GM10266 (cell line): ENCODE measurements at regions not wholly inside any gene's neighbourhood (a gene's known extent, or its start where the extent isn't known, plus 50 kb on each side); places are given as distances from the start of the nearest gene placed in this dataset.
"Not testable (repeated sequence)": the region's sequence is repeated elsewhere in the genome, so short reads cannot be mapped to it uniquely, and the experiment has no call there.

Experiments used
- DNase-seq: peaks from one replicate; pipeline ENCODE4 v3.0.0; 2012; ENCODE audit errors: extremely low spot score
- TF ChIP-seq, protein P1 (sequence below): IDR thresholded peaks from 2 replicates; pipeline ENCODE4 v1.5.1; 2012; ENCODE audit warnings: mild to moderate bottlenecking, low read depth; ENCODE audit not compliant: control insufficient read depth, insufficient read depth; ENCODE audit errors: missing control alignments

DNA sequence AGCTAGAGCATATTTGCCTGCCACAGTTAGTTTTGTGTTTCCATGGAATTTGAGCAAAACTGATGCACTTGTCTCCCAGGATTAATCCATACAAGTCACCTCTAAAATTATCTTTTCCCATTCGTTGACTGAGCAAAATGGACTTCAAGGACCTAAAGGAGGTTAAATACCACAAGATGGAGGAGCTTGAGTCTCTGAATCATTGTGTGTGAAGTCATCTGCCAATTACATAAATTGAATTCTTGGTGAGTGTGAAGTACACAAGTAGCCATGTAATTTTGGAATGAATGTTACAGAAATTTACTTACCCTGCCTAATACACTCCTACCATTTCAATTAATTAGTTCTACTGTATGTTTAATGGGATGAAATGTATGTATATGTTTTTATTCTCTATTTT is 501.7 kb upstream of the POT1 start:
- DNase-seq = no peak

DNA sequence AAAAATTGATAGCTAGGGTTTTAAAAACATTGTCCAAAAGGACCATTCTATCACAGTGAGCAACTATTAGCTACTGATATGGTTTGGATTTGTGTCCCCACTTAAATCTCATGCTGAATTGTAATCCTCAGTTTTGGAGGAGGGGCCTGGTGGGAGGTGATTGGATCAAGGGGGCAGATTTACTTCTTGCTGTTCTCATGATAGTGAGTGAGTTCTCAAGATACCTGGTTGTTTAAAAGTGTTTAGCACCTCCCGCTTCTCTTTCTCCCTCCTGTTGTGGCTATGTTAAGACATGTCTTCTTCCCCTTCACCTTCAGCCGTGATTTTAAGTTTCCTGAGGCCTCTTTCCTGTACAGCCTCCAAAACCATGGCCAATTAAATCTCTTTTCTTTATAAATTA is 500.4 kb upstream of the POT1 start:
- DNase-seq = no peak

More for the DNA sequence above, 501.7 kb upstream of the POT1 start:
- TF ChIP-seq, protein P1, sequence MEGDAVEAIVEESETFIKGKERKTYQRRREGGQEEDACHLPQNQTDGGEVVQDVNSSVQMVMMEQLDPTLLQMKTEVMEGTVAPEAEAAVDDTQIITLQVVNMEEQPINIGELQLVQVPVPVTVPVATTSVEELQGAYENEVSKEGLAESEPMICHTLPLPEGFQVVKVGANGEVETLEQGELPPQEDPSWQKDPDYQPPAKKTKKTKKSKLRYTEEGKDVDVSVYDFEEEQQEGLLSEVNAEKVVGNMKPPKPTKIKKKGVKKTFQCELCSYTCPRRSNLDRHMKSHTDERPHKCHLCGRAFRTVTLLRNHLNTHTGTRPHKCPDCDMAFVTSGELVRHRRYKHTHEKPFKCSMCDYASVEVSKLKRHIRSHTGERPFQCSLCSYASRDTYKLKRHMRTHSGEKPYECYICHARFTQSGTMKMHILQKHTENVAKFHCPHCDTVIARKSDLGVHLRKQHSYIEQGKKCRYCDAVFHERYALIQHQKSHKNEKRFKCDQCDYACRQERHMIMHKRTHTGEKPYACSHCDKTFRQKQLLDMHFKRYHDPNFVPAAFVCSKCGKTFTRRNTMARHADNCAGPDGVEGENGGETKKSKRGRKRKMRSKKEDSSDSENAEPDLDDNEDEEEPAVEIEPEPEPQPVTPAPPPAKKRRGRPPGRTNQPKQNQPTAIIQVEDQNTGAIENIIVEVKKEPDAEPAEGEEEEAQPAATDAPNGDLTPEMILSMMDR = no peak

DNA sequence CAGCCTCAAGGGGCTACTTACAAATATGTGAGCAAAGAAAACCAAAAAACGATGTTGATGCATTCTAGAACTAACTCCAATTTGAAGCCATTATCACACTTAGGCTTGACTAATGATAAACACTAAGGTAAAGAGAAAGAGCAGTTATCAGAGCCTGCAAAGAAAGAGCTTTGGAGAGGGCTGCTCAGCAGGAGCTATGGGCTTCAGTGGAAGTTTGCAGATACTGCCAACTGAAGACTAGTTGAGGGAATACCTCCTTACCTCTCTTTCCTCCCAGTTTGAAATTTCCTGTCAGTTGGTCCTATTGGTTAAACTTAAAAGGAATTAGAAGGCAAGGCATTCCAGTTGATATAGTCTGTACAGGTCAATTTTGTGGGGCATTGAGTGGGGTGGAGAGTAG is 498.1 kb upstream of the POT1 start:
- TF ChIP-seq, protein P1 = no peak
- no peak for DNase-seq

More for the DNA sequence above, 500.4 kb upstream of the POT1 start:
- TF ChIP-seq, protein P1 = no peak

DNA sequence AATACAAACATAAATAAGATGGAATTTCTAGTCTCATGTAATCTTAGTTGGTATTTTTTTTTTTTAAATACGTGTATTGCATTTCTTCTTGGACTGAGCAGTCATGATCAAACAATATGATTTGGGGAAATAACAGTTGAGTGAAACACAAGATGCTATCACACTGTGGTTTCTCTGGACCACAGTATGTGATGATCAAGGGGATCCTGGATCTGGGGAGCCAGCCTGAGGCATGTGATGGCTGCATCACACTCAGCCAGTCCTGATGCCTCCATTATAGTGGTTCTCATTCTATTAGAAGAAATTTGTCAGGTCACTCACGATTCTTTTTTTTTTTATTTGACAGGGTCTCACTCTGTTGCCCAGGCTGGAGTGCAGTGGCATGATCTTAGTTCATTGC is 495.9 kb upstream of the POT1 start:
- DNase-seq = no peak
- TF ChIP-seq, protein P1 = no peak

DNA sequence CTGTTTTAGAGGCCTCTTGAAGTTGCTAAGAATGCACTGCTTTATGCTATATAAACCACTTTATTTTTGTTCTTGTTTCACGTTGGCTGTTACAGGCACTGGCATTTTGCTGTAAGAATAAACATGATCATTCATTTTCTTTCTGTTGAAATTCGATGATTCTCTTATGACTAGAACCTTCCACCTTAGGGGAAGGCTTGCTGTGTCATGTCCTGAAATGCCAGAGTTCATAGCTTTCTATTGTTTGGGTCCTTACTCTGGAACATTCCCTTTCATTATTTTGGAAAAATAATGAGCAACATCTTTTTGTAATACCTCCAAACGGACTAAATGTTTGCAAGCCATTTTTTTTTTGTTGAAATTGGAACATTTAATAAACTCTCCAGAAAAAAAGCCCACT is 495.1 kb upstream of the POT1 start:
- no peak for DNase-seq
- TF ChIP-seq, protein P1 = no peak

DNA sequence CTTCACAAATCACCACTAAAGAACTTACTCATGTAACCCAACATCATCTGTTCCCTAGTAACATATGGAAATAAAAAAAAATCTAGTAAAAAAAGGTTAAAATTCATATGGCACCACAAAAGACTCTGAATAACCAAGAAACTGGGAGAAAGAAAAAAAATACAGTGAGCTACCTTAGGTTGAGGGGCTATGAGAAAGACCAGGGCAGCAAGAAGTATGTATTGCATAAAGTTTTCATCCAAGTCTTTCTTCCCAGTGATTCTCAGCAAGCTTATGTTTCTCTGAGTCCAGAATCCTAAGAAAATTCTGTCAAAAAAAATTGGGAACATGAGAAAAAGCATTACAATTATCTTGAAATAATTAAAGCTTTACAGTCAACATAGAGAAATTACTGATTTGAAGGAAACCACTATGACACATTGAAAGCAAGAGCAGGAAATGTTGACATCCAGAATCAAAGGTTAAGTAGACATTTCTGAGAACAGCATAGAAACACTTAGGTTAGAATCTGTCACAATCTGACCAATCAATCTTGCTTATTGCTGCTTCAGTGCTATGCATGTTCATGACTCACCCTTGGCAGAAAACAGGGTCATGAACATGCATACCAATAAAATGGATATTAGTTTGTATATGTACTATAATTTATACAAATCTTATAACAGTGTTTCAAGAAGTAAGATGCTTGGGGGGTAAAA is 494.0 kb upstream of the POT1 start:
- DNase-seq = peak; percentile 2
- TF ChIP-seq, protein P1 = no peak

DNA sequence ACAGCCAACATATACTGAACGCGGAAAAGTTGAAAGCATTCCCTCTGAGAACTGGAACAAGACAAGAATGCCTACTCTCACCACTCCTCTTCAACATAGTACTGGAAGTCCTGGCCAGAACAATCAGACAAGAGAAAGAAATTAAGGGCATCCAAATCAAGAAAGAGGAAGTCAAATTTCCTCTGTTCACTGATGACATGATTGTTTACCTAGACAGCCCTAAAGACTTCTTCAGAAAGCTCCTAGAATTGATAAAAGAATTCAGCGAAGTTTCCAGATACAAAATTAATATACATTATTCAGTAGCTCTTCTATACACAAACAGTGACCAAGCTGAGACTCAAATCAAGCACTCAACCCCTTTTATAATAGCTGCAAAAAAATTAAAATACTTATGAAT is 491.8 kb upstream of the POT1 start:
- DNase-seq = not testable (repeated sequence)
